Aorta (tissue), 5 donors: ENCODE measurements at regions not wholly inside any gene's neighbourhood (a gene's known extent, or its start where the extent isn't known, plus 50 kb on each side); places are given as distances from the start of the nearest gene placed in this dataset.
"Not testable (repeated sequence)": the region's sequence is repeated elsewhere in the genome, so short reads cannot be mapped to it uniquely, and the experiment has no call there.

ENCODE experiments used
- ATAC-seq: fragments of 200-7000 bp; cut with Tn5 transposase; one replicate; pipeline ENCODE4 v1.9.1; 2022; ENCODE audit warnings: moderate library complexity; ENCODE audit not compliant: low FRiP score
- DNase-seq, 2 donors: peaks; one replicate each; pipeline ENCODE4 v3.0.0-alpha.2; 2020
- H3K27ac ChIP-seq, 2 donors: one replicate each; pipeline ENCODE4 v1.5.1; 2013; ENCODE audit warnings: low read length in 2 of 2, mild to moderate bottlenecking in 2 of 2, moderate library complexity in 2 of 2, control low read depth in 1 of 2, inconsistent platforms in 1 of 2, low read depth in 1 of 2
- H3K27me3 ChIP-seq, 2 donors: one replicate each; pipeline ENCODE4 v1.6.1; 2013; ENCODE audit warnings: control low read depth in 1 of 2, low read length in 1 of 2, mild to moderate bottlenecking in 1 of 2, moderate library complexity in 1 of 2; ENCODE audit not compliant: insufficient read depth in 2 of 2, control insufficient read depth in 1 of 2
- H3K36me3 ChIP-seq, 2 donors: one replicate each; pipeline ENCODE4 v1.6.1; 2013; ENCODE audit warnings: control low read depth in 1 of 2, low read length in 1 of 2, mild to moderate bottlenecking in 1 of 2; ENCODE audit not compliant: insufficient read depth in 2 of 2, control insufficient read depth in 1 of 2
- H3K4me1 ChIP-seq, 2 donors: one replicate each; pipeline ENCODE4 v1.6.1; 2013; ENCODE audit warnings: low read length in 2 of 2, control low read depth in 1 of 2, mild to moderate bottlenecking in 1 of 2, moderate library complexity in 1 of 2; ENCODE audit not compliant: insufficient read depth in 2 of 2, control insufficient read depth in 1 of 2
- H3K4me3 ChIP-seq, 2 donors: one replicate each; pipeline ENCODE4 v1.5.1; 2013; ENCODE audit warnings: low read length in 2 of 2, control low read depth in 1 of 2, mild to moderate bottlenecking in 1 of 2
- H3K9me3 ChIP-seq: one replicate; pipeline ENCODE4 v1.6.1; 2013; ENCODE audit warnings: mild to moderate bottlenecking, low read length; ENCODE audit not compliant: control insufficient read depth
- WGBS, 2 donors: extraction: QIAGEN DNeasy Blood & Tissue Kit; methylation state at CpG; one replicate each; pipeline ENCODE4 v1.1.7; 2013; 5-methylcytosine and 5-hydroxymethylcytosine counted together
- intact Hi-C, 2 donors: fragments of 100-400 bp; cut with DNase I; formaldehyde crosslinking; loops; one replicate each; pipeline versions ENCODE4 v1.14.2 to v1.15.0; 2022
- donor health status: healthy with polysubstance abuse.
- donor health status: Bipolar disorder and iron deficiency.
- donor health status: DM: no; HTN: no; CAD: no.
- donor health status: DM: no; HTN: no; CAD: no.
- donor health status: DM: yes; HTN: yes; CAD: no.

DNA sequence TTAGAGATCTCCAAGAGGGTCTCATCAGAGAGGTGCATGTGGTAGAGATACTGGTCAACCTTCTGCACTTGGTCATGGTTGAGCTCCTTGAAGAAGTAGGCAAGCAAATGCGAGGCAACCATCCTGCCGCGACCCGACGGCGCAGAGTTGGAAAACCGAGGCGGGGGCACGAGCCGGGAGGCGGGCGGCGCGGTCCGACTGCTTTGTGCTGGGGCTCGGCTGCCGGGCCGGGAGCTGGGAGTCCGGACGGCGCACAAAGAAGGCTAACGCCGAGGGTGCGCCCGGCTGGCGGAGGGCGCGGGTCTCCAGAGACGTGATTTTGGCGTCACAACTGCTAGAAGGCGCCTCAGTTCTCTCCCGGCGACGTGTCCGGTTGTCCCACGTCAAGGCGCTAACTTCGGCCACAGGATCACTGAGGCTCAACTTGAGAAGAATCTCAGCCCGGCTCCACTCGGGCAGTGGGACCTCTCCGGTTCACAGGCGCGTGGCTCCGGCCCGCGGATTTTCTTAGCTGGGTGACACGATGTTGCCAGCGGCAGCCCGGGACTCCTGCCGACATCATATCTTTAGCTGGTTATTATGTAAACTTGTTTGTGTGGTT is 154.3 kb downstream of the TENT5D start:
- ATAC-seq, intact Hi-C loops: not testable (repeated sequence)

DNA sequence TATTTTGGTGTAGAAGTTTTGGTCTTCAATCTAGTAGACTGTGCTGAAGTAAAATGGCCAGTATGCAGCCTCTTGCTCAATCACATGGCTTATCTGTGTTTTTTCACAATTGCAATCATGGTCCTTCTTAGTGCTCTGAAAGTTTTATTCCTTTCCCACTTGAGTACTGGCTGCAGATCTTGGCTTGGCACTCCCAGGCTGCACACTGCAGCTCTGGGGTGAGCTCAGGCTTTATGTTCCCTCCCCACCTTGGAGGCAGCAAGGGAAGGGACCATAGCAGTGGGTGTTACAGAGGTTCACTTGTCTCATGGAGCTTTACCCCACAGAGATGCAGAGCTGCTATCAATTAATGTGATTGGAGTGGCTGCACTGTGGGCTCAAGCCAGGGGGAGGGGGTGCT is 156.0 kb downstream of the TENT5D start:
- Histone ChIP-seq H3K27ac (no peak overlapping the region), H3K27me3 (no peaks in the 10 kb centered on the region), H3K9me3 (no peaks in the 10 kb centered on the region), H3K4me1 (no peaks in the 10 kb centered on the region), H3K36me3 (no peaks in the 10 kb centered on the region), H3K4me3 (no peak overlapping the region)
- ATAC-seq (no peak), DNase-seq (no peak)
- intact Hi-C loops: no loop called here

More for the DNA sequence above, 154.3 kb downstream of the TENT5D start:
- not testable (repeated sequence) for H3K27me3 ChIP-seq, H3K36me3 ChIP-seq, H3K9me3 ChIP-seq, H3K27ac ChIP-seq, H3K4me1 ChIP-seq, H3K4me3 ChIP-seq
- 76 to 92% methylated on average over 48 to 50 of the region's 50 CpGs for WGBS, 2 donors
- peak in 1 of 2 donors; percentile 46 for DNase-seq

DNA sequence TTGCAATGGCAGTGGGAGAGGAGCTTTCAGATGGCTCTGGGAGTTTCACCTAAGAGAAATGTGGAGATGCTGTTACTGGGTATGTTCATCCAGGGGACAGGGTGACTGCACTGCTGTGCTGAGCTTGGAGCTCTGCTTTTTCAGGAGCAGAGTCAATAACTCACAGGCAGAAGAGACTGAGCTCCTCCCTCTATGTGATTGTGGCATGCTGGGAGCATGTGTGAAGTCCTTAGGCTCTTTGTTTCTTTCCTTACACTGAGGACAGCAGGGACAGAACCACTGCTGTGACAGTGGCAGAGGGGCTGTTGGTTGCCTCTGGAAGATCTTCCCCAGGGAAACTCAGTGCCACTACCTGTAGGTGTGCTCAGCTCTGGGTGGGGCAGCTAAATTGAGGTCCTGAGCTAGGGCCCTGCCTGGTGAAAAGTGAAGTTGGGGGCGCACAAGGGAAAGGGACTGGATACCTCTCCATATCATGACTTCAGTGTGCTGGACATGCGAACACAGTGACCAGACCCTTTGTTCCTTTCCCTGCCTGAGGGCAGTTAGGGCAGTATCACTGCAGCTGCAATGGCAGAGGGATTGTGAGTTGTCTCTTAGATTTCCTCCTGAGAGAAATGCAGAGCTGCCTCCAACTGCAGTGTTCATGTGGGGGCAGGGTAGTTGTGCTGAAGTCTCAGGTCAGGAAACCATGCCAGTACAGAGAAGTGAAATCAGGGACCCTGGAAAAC is 156.7 kb downstream of the TENT5D start:
- H3K4me3 ChIP-seq: no peak overlapping the region
- H3K36me3 ChIP-seq: no peaks in the 10 kb centered on the region
- ATAC-seq (no peak), DNase-seq (peak in 1 of 2 donors; percentile 53)
- 67 to 71% methylated on average over 2 of the region's 2 CpGs for WGBS, 2 donors
- H3K27me3 ChIP-seq: no peaks in the 10 kb centered on the region
- H3K9me3 ChIP-seq: no peaks in the 10 kb centered on the region
- intact Hi-C loops: no loop called here
- no peak overlapping the region for H3K27ac ChIP-seq
- no peaks in the 10 kb centered on the region for H3K4me1 ChIP-seq

DNA sequence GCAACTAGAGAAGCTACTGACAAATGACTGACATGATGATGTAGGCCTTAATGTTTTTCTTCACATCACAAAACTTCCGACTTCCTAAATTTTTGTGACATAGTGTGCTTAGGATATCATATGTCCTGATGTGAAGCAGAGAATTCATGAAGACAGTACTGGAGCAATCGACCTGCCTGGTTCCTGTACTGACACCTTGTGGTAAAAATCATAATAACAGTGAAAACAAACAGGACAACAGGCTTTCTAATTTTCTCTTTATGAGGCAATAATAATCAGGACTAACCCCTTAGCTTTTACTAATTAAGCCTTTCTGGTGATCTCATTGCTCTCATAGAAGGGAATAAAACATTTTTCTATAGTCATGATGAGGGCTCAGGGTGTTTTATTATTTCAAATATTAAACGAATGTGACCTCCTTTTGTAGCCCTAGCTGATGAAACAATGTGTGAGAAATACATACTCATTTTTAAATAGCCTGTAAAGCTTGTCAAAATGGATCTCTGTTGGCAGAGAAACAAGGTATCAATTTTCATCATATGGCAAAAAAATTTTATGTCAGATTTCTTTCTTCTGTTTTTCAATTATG is 158.4 kb downstream of the TENT5D start:
- Histone ChIP-seq H3K36me3 (no peaks in the 10 kb centered on the region), H3K27me3 (no peaks in the 10 kb centered on the region), H3K9me3 (no peaks in the 10 kb centered on the region), H3K4me3 (no peak overlapping the region), H3K4me1 (no peaks in the 10 kb centered on the region), H3K27ac (no peak overlapping the region)
- no peak for ATAC-seq
- DNase-seq: no peak
- 18 to 20% methylated on average over 3 of the region's 3 CpGs for WGBS, 2 donors
- intact Hi-C loops: no loop called here

DNA sequence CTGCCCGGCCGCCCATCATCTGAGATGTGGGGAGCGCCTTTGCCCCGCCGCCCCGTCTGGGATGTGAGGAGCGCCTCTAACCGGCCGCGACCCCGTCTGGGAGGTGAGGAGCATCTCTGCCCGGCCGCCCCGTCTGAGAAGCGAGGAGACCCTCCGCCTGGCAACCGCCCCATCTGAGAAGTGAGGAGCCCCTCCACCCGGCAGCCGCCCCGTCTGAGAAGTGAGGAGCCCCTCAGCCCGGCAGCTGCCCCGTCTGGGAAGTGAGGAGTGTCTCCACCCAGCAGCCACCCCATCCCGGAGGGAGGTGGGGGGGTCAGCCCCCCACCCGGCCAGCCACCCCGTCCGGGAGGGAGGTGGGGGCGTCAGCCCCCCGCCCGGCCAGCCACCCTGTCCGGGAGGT is 170.7 kb downstream of the TENT5D start:
- H3K27ac ChIP-seq, H3K27me3 ChIP-seq, intact Hi-C loops, H3K4me3 ChIP-seq, H3K36me3 ChIP-seq, H3K4me1 ChIP-seq, H3K9me3 ChIP-seq, ATAC-seq: not testable (repeated sequence)
- 82 to 94% methylated on average over 18 to 26 of the region's 30 CpGs for WGBS, 2 donors
- DNase-seq: peak in 1 of 2 donors; percentile 49

DNA sequence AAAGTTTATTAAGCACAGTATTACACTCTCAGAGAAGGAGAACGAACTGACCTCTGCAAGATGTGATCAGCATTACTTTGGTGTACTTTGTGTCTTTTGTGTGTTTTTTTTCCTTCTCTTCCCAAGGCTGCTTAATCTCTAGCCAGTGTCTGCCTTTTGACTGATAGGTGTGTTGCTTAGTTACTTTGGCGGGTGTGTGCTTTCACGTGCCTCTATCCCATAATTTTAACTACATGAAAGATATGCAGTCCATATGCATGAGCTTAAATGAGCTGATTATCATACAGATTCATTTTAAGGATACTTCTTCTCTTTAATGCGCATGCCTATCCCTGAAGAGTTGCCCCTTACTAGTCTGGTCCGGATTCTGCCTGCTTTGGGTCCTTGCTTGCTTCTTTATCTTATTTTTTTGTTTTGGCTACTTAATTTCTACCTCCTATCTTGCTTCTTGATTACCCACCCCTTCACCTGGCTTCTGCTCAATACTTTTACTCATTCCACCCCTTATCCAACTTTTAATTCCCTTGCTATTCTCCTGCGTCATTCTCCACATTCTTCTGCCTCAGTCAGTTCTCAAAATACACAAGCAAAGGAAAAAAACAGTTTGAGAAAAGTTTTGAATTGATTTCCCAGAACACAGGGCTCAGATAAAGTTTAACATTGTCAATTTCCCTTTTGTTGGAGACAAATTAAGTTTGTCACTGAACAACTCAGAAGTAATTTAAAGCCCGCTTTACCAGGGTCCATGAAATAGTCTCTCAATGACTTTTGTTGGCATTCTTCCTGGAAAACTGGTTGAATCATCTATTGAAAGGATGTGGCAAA is 182.0 kb downstream of the TENT5D start:
- no peaks in the 10 kb centered on the region for H3K4me1 ChIP-seq
- ATAC-seq (no peak), DNase-seq (no peak)
- no peaks in the 10 kb centered on the region for H3K36me3 ChIP-seq
- WGBS, 2 donors: 19 to 27% methylated on average over 7 of the region's 7 CpGs
- no peaks in the 10 kb centered on the region for H3K9me3 ChIP-seq
- H3K27ac ChIP-seq: no peak overlapping the region
- intact Hi-C loops: no loop called here
- H3K27me3 ChIP-seq: no peaks in the 10 kb centered on the region
- H3K4me3 ChIP-seq: no peak overlapping the region
